ENCODE measurements at regions not wholly inside any gene's neighbourhood (a gene's known extent, or its start where the extent isn't known, plus 50 kb on each side); places are given as distances from the start of the nearest gene placed in this dataset.

GRCh38 chr15:96097661-96098060 lies 232.8 kb upstream of the NR2F2 start:
- TF ChIP-seq CTCF (conservative IDR thresholded peaks at IDR 0.05; ENCODE audit: low read depth in 2 of 2) (no peak), EZH2phosphoT487 (IDR thresholded peaks at IDR 0.05; ENCODE audit: unreplicated experiment) (no peak), EZH2 (IDR thresholded peaks at IDR 0.05; ENCODE audit: low read depth, unreplicated experiment) (no peak), POLR2AphosphoS5 (IDR thresholded peaks at IDR 0.05; ENCODE audit: low read depth) (no peak), JUNB (IDR thresholded peaks at IDR 0.05; ENCODE audit: unreplicated experiment) (no peak), REST (IDR thresholded peaks at IDR 0.05; ENCODE audit: unreplicated experiment) (no peak), ZNF114 (CRISPR knock-in tag; IDR thresholded peaks at IDR 0.05) (no peak), CREB1 (CRISPR knock-in tag; IDR thresholded peaks at IDR 0.05; ENCODE audit: low read depth) (no peak), ZNF462 (CRISPR knock-in tag; IDR thresholded peaks at IDR 0.05) (no peak), ZNF331 (CRISPR knock-in tag; IDR thresholded peaks at IDR 0.05; ENCODE audit: low read depth) (no peak), STAT1 (IDR thresholded peaks at IDR 0.05; ENCODE audit: unreplicated experiment) (no peak), ETS1 (IDR thresholded peaks at IDR 0.05) (no peak), NANOG (IDR thresholded peaks at IDR 0.05; ENCODE audit: borderline replicate concordance) (no peak)
